DOHH2 (cell line): ENCODE measurements at regions not wholly inside any gene's neighbourhood (a gene's known extent, or its start where the extent isn't known, plus 50 kb on each side); places are given as distances from the start of the nearest gene placed in this dataset.

ENCODE experiments used
- EZH2phosphoT487 ChIP-seq: fragments of 200-600 bp; sonication (generic); IDR thresholded peaks from 2 replicates; pipeline ENCODE4 v1.6.1; 2017; ENCODE audit warnings: borderline replicate concordance, mild to moderate bottlenecking, antibody characterized with exemption, low read length, moderate library complexity, mixed read lengths
- TF ChIP-seq, protein P1 (sequence below): fragments of 200-600 bp; sonication (generic); IDR thresholded peaks from one replicate; pipeline ENCODE4 v1.5.1; 2014; ENCODE audit warnings: antibody characterized with exemption, mild to moderate bottlenecking, low read depth, low read length; ENCODE audit not compliant: poor library complexity, severe bottlenecking

DNA sequence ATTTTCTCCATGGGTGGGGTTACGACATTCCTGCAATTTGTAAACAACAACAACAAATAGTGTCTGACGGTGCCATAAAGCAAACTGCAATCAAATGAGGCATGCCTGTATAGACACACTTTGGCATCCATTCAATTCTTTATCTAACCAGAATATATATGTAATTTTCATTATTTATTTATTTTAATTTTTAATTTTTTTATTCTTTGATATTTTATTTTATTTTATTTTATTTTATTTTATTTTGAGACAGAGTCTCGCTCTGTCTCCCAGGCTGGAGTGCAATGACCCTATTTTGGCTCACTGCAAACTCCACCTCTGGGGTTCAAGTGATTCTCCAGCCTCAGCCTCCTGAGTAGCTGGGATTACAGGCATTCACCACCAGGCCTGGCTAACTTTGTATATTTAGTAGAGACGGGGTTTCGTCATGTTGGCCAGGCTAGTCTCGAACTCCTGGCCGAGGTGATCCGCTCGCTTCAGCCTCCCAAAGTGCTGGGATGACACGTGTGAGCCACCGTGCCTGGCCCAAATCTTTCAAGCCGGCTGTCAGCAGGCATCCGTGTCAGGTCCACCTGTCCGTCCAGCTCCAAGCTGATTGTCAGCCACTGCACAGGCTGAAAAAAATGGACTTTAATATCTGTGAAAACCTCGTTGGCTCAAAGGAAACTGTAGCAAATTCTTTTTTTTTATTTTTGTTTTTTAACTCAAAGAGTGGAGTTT lies 200.8 kb downstream of the ASMT start:
- TF ChIP-seq, protein P1, sequence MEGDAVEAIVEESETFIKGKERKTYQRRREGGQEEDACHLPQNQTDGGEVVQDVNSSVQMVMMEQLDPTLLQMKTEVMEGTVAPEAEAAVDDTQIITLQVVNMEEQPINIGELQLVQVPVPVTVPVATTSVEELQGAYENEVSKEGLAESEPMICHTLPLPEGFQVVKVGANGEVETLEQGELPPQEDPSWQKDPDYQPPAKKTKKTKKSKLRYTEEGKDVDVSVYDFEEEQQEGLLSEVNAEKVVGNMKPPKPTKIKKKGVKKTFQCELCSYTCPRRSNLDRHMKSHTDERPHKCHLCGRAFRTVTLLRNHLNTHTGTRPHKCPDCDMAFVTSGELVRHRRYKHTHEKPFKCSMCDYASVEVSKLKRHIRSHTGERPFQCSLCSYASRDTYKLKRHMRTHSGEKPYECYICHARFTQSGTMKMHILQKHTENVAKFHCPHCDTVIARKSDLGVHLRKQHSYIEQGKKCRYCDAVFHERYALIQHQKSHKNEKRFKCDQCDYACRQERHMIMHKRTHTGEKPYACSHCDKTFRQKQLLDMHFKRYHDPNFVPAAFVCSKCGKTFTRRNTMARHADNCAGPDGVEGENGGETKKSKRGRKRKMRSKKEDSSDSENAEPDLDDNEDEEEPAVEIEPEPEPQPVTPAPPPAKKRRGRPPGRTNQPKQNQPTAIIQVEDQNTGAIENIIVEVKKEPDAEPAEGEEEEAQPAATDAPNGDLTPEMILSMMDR = no peak
- TF ChIP-seq EZH2phosphoT487 = no peak
